ENCODE measurements at regions not wholly inside any gene's neighbourhood (a gene's known extent, or its start where the extent isn't known, plus 50 kb on each side); places are given as distances from the start of the nearest gene placed in this dataset.

DNA sequence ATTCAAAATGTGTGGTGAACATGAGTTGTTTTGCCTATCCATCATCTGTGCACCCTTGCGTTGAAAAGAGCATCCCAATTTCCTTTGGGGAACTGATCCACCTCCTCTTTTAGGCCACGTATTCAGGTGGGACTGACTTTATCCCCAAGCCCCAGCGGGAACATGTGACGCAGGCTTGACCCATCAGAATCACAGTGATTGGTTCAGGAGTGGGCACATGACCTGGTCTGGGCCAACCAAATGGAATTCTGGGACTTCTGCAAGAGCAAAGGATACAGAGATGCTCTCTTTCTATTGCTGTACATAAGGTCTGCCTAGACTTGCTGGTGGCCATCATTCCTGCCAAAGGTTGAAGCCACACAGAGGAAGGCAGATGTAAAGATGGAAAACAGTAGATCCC, 158.9 kb downstream of the IRX5 start:
- H3K4me3 ChIP-seq = no peak overlapping the region
- H3K36me3 ChIP-seq = no peaks in the 10 kb centered on the region
- H3K27ac ChIP-seq = no peak overlapping the region
- intact Hi-C loops (cut with DNase I) = no loop called here
- ATAC-seq (no peak), DNase-seq (no peak)
- TF ChIP-seq, protein P1, sequence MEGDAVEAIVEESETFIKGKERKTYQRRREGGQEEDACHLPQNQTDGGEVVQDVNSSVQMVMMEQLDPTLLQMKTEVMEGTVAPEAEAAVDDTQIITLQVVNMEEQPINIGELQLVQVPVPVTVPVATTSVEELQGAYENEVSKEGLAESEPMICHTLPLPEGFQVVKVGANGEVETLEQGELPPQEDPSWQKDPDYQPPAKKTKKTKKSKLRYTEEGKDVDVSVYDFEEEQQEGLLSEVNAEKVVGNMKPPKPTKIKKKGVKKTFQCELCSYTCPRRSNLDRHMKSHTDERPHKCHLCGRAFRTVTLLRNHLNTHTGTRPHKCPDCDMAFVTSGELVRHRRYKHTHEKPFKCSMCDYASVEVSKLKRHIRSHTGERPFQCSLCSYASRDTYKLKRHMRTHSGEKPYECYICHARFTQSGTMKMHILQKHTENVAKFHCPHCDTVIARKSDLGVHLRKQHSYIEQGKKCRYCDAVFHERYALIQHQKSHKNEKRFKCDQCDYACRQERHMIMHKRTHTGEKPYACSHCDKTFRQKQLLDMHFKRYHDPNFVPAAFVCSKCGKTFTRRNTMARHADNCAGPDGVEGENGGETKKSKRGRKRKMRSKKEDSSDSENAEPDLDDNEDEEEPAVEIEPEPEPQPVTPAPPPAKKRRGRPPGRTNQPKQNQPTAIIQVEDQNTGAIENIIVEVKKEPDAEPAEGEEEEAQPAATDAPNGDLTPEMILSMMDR (IDR thresholded peaks at IDR 0.05) = no peak
- 95% methylated on average over 4 of the region's 4 CpGs for WGBS, 2 donors
- H3K27me3 ChIP-seq = peaks cover 0 to 8% (median 0%) of the 10 kb centered on the region in 7 donors
- peaks cover 0 to 7% (median 0%) of the 10 kb centered on the region in 11 donors for H3K9me3 ChIP-seq
- no peaks in the 10 kb centered on the region for H3K4me1 ChIP-seq

DNA sequence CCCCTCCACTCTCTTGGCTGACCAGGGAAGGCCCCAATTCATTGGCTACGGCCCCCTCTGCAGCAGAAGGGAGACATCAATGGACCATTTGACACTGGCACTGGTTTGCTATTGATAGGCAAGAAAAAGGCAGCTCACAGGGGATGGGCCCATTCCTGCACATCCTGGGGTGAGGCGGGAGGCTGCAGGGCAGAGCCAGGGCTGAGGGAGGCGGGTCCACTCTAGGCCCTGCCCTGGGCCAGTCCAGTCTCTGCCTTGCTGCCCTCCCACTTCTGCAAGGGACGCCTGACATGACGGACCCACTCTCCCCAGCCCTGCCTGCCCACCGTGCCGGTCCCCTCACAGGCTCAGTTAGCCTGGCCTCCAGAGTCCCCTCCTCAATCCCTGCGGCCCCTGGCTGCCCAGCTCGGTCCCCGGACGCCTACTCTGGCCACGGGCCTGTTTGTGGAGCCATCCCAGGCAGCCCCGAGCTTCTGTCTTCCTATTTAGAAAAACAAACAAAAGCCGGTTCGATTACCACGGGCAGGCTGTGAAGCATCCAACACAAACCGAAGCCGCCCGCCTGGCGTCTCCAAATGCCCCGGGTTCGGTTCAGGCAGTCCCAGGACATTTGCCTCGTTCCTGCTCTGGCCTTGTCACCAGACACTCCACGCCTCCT, 160.7 kb downstream of the IRX5 start:
- intact Hi-C loops (cut with DNase I) = no loop called here
- no peaks in the 10 kb centered on the region for H3K4me1 ChIP-seq
- H3K27ac ChIP-seq = no peak overlapping the region
- ATAC-seq = peak in 2 of 8 donors; percentile 19 to 53
- DNase-seq = no peak
- no peaks in the 10 kb centered on the region for H3K36me3 ChIP-seq
- TF ChIP-seq, protein P1 (IDR thresholded peaks at IDR 0.05) = no peak
- H3K27me3 ChIP-seq = peaks cover 0 to 8% (median 0%) of the 10 kb centered on the region in 7 donors
- whole genome bisulfite sequencing, 2 donors = 63 to 67% methylated on average over 24 of the region's 24 CpGs
- H3K9me3 ChIP-seq = peaks cover 0 to 7% (median 0%) of the 10 kb centered on the region in 11 donors
- H3K4me3 ChIP-seq = no peak overlapping the region

DNA sequence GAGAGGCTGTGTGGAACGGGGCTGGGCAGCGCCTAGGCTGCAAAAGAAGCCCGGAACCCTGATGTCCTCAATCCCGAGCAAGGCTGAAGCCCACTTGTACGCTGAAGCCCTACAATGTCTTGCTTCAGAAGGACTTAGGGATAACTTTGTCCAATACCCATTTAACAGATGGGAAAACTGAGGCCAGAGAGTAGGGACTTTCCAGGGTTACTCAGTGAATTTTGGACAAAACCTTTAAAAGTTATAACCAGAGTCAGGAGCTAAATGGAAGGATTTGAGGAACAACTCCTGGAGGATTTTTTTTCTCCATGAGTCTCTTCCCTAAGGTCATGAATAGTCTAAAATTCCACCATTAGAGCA, 161.2 kb downstream of the IRX5 start:
- peaks cover 0 to 8% (median 0%) of the 10 kb centered on the region in 7 donors for H3K27me3 ChIP-seq
- H3K27ac ChIP-seq = no peak overlapping the region
- no peak for ATAC-seq
- WGBS, 2 donors = 84 to 86% methylated on average over 5 of the region's 5 CpGs
- intact Hi-C loops (cut with DNase I) = no loop called here
- no peaks in the 10 kb centered on the region for H3K36me3 ChIP-seq
- TF ChIP-seq, protein P1 (IDR thresholded peaks at IDR 0.05) = no peak
- no peak for DNase-seq
- no peak overlapping the region for H3K4me3 ChIP-seq
- H3K9me3 ChIP-seq = peaks cover 0 to 7% (median 0%) of the 10 kb centered on the region in 11 donors
- no peaks in the 10 kb centered on the region for H3K4me1 ChIP-seq

DNA sequence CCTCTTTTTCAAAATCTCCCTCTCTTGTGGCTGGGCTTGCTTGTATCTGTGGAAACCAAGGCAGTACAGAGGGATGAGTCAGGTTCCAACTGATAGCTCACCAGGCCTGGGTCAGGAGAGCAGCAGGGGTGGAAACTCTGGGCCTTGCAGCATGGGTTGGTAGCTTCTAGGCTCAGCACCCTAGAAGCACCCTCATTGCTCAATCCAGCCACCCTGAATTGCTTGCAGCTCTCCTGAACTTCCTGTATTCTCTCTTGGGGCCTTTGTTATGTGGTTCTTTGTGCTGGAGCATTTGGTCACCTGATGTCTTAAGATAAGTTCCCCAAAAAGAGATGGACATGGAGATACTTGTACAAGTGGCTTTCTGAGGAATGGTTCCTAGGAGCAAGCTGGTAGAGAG, 169.4 kb downstream of the IRX5 start:
- ATAC-seq (no peak), DNase-seq (no peak)
- Histone ChIP-seq H3K9me3 (peaks cover 0 to 11% (median 0%) of the 10 kb centered on the region in 11 donors), H3K27me3 (peaks cover 0 to 8% (median 0%) of the 10 kb centered on the region in 7 donors), H3K4me3 (no peak overlapping the region), H3K4me1 (peaks cover 0 to 4% (median 0%) of the 10 kb centered on the region in 9 donors), H3K36me3 (no peaks in the 10 kb centered on the region), H3K27ac (no peak overlapping the region)
- intact Hi-C loops (cut with DNase I) = no loop called here
- TF ChIP-seq, protein P1 (IDR thresholded peaks at IDR 0.05) = no peak

Data from heart right ventricle (tissue), 16 donors.